CD14-positive monocyte (primary cell): ENCODE measurements at regions not wholly inside any gene's neighbourhood (a gene's known extent, or its start where the extent isn't known, plus 50 kb on each side); places are given as distances from the start of the nearest gene placed in this dataset.

ENCODE experiments used
- DNase-seq, 3 donors: peaks; one replicate each; pipeline ENCODE4 v3.0.0-alpha.2; 2011 to 2022
- H2AFZ ChIP-seq: 2 replicates; pipeline ENCODE4 v1.6.0; 2012; ENCODE audit warnings: mild to moderate bottlenecking, low read depth, low read length, inconsistent platforms; ENCODE audit not compliant: insufficient read depth, poor library complexity, severe bottlenecking
- H3K27ac ChIP-seq, 2 donors: 1 replicate in 1 of 2; 2 replicates in 1 of 2; pipeline ENCODE4 v1.5.1; 2012 to 2013; ENCODE audit warnings: low read length in 2 of 2, control low read depth in 1 of 2, inconsistent platforms in 1 of 2, low read depth in 1 of 2, mild to moderate bottlenecking in 1 of 2
- H3K27me3 ChIP-seq, 2 donors: one replicate each; pipeline versions ENCODE4 v1.6.0 to v1.6.1; 2011 to 2013; ENCODE audit warnings: low read length in 2 of 2; ENCODE audit not compliant: control insufficient read depth in 2 of 2, insufficient read depth in 2 of 2
- H3K36me3 ChIP-seq, 2 donors: replicated peaks in 1 of 2; 1 replicate in 1 of 2; 2 replicates in 1 of 2; pipeline versions ENCODE4 v1.5.1 to v1.6.1; 2012 to 2013; ENCODE audit warnings: low read length in 2 of 2, control low read depth in 1 of 2, inconsistent platforms in 1 of 2, mild to moderate bottlenecking in 1 of 2; ENCODE audit not compliant: insufficient read depth in 2 of 2, control insufficient read depth in 1 of 2
- H3K4me1 ChIP-seq, 2 donors: 1 replicate in 1 of 2; 2 replicates in 1 of 2; pipeline versions ENCODE4 v1.5.1 to v1.6.1; 2012 to 2013; ENCODE audit warnings: low read length in 2 of 2, control low read depth in 1 of 2, inconsistent platforms in 1 of 2, mild to moderate bottlenecking in 1 of 2, moderate library complexity in 1 of 2; ENCODE audit not compliant: insufficient read depth in 2 of 2, control insufficient read depth in 1 of 2
- H3K4me2 ChIP-seq: replicated peaks from 2 replicates; pipeline ENCODE3; 2012; ENCODE audit warnings: low read length, moderate library complexity, mild to moderate bottlenecking; ENCODE audit not compliant: poor library complexity, severe bottlenecking; ENCODE audit errors: extremely low read depth
- H3K4me3 ChIP-seq, 3 experiments: fragments of 200-600 bp in 1 of 3; sonication (generic) in 1 of 3; replicated peaks in 1 of 3; 1 replicate in 2 of 3; 2 replicates in 1 of 3; pipeline ENCODE4 v1.5.1; 2011 to 2013; ENCODE audit warnings: low read length in 3 of 3, mild to moderate bottlenecking in 3 of 3, control low read depth in 2 of 3, low read depth in 2 of 3, inconsistent platforms in 1 of 3, moderate library complexity in 1 of 3
- H3K79me2 ChIP-seq: 2 replicates; pipeline ENCODE4 v1.6.0; 2012; ENCODE audit warnings: mild to moderate bottlenecking, control low read depth, inconsistent platforms, low read length, moderate library complexity; ENCODE audit not compliant: insufficient read depth
- H3K9ac ChIP-seq: 2 replicates; pipeline ENCODE4 v1.6.0; 2017; ENCODE audit warnings: low read length, mild to moderate bottlenecking; ENCODE audit not compliant: insufficient read depth, poor library complexity, severe bottlenecking
- H3K9me3 ChIP-seq, 2 donors: replicated peaks in 1 of 2; 1 replicate in 1 of 2; 2 replicates in 1 of 2; pipeline versions ENCODE4 v1.5.1 to v1.6.1; 2012 to 2013; ENCODE audit warnings: low read length in 2 of 2, control low read depth in 1 of 2; ENCODE audit not compliant: control insufficient read depth in 1 of 2, insufficient read depth in 1 of 2
- H4K20me1 ChIP-seq: 2 replicates; pipeline ENCODE4 v1.6.0; 2012; ENCODE audit warnings: mild to moderate bottlenecking, low read length, control low read depth, moderate library complexity; ENCODE audit not compliant: insufficient read depth
- H3K27ac Mint-ChIP-seq, 7 donors: one replicate each; pipeline ENCODE4 v1.8.0; 2020; ENCODE audit warnings: mild to moderate bottlenecking in 7 of 7, mixed read lengths in 7 of 7, moderate library complexity in 6 of 7, inconsistent platforms in 2 of 7
- H3K27me3 Mint-ChIP-seq, 3 donors: one replicate each; pipeline ENCODE4 v1.8.0; 2021 to 2022; ENCODE audit warnings: low read depth in 3 of 3, mild to moderate bottlenecking in 3 of 3, mixed read lengths in 3 of 3, moderate library complexity in 3 of 3, inconsistent platforms in 1 of 3
- H3K36me3 Mint-ChIP-seq, 2 donors: one replicate each; pipeline ENCODE4 v1.8.0; 2020; ENCODE audit warnings: mixed read lengths in 2 of 2, inconsistent platforms in 1 of 2, mild to moderate bottlenecking in 1 of 2
- H3K4me1 Mint-ChIP-seq: one replicate; pipeline ENCODE4 v1.8.0; 2020; ENCODE audit warnings: mild to moderate bottlenecking, mixed read lengths
- H3K4me3 Mint-ChIP-seq, 2 donors: one replicate each; pipeline ENCODE4 v1.8.0; 2020; ENCODE audit warnings: mild to moderate bottlenecking in 2 of 2, mixed read lengths in 2 of 2, moderate library complexity in 1 of 2
- H3K9me3 Mint-ChIP-seq, 7 donors: one replicate each; pipeline ENCODE4 v1.8.0; 2020 to 2022; ENCODE audit warnings: mixed read lengths in 7 of 7, mild to moderate bottlenecking in 6 of 7, moderate library complexity in 6 of 7, inconsistent platforms in 2 of 7
- CTCF ChIP-seq: fragments of 200-600 bp; IDR thresholded peaks from one replicate; pipeline ENCODE4 v1.8.0; 2022; ENCODE audit warnings: antibody characterized with exemption, mild to moderate bottlenecking
- WGBS: methylation state at CpG from one replicate; pipeline ENCODE4 v1.1.5; 2013; ENCODE audit warnings: missing lambda C conversion rate; ENCODE audit not compliant: insufficient coverage; 5-methylcytosine and 5-hydroxymethylcytosine counted together
- intact Hi-C, 2 donors: fragments of 100-400 bp; cut with micrococcal nuclease; formaldehyde crosslinking; loops; one replicate each; pipeline versions ENCODE4 v1.15.0 to v1.15.1; 2023

GRCh38 chr3:181568693-181569092 is 143.0 kb upstream of the SOX2 start:
- no CpG with 5 or more reads among the region's 3 CpGs for WGBS
- intact Hi-C loops = no loop called here
- Histone ChIP-seq H3K79me2 (no peaks in the 10 kb centered on the region), H4K20me1 (no peaks in the 10 kb centered on the region), H3K9me3 (no peaks in the 10 kb centered on the region), H3K4me2 (no peak overlapping the region), H3K4me1 (no peaks in the 10 kb centered on the region), H2AFZ (no peak overlapping the region), H3K9ac (no peak overlapping the region), H3K4me3 (no peak overlapping the region), H3K36me3 (no peaks in the 10 kb centered on the region), H3K27me3 (no peaks in the 10 kb centered on the region), H3K27ac (no peak overlapping the region)
- Mint-ChIP-seq H3K4me3 (no peak overlapping the region), H3K9me3 (no peaks in the 10 kb centered on the region), H3K36me3 (no peaks in the 10 kb centered on the region), H3K27me3 (no peaks in the 10 kb centered on the region), H3K4me1 (no peaks in the 10 kb centered on the region), H3K27ac (no peak overlapping the region)
- no peak for TF ChIP-seq CTCF
- DNase-seq = no peak

GRCh38 chr3:181568248-181568647 is 143.5 kb upstream of the SOX2 start:
- H3K27ac Mint-ChIP-seq = no peak overlapping the region
- intact Hi-C loops = no loop called here

More at GRCh38 chr3:181568248-181568647, 143.5 kb upstream of the SOX2 start:
- 60% methylated on average over 1 of the region's 3 CpGs for WGBS
- Histone ChIP-seq H3K36me3 (no peaks in the 10 kb centered on the region), H3K9ac (no peak overlapping the region), H3K27me3 (no peaks in the 10 kb centered on the region), H3K27ac (no peak overlapping the region), H3K79me2 (no peaks in the 10 kb centered on the region), H3K9me3 (no peaks in the 10 kb centered on the region), H4K20me1 (no peaks in the 10 kb centered on the region), H3K4me1 (no peaks in the 10 kb centered on the region), H2AFZ (no peak overlapping the region), H3K4me2 (no peak overlapping the region), H3K4me3 (no peak overlapping the region)
- Mint-ChIP-seq H3K27me3 (no peaks in the 10 kb centered on the region), H3K4me3 (no peak overlapping the region), H3K36me3 (no peaks in the 10 kb centered on the region), H3K4me1 (no peaks in the 10 kb centered on the region), H3K9me3 (no peaks in the 10 kb centered on the region)
- TF ChIP-seq CTCF = no peak
- no peak for DNase-seq
